ENCODE measurements at regions not wholly inside any gene's neighbourhood (a gene's known extent, or its start where the extent isn't known, plus 50 kb on each side); places are given as distances from the start of the nearest gene placed in this dataset.
A peak's percentile ranks its signal among the peaks of the same experiment; 100 is the strongest.

- DNase-seq: no peak
- Histone ChIP-seq H3K4me3 (ENCODE audit: low read depth, low read length) (no peak overlapping the region), H3K36me3 (replicated peaks) (no peaks in the 10 kb centered on the region), H3K27me3 (replicated peaks) (no peaks in the 10 kb centered on the region), H3K27ac (no peak overlapping the region)
- TF ChIP-seq CTCF (IDR thresholded peaks at IDR 0.05; ENCODE audit: low read depth, low read length, missing control alignments): no peak
- in situ Hi-C loops (cut with HindIII; ENCODE audit: low pct_ligation_motif_present, low sequenced_read_pairs): no loop called here
Observed at GRCh38 chrX:150182161-150182560, 181.0 kb upstream of the MAMLD1 start.

- H3K4me3 ChIP-seq (ENCODE audit: low read depth, low read length): no peak overlapping the region
- no peaks in the 10 kb centered on the region for H3K36me3 ChIP-seq (replicated peaks)
- H3K27ac ChIP-seq: no peak overlapping the region
- H3K27me3 ChIP-seq (replicated peaks): no peaks in the 10 kb centered on the region
- TF ChIP-seq CTCF (IDR thresholded peaks at IDR 0.05; ENCODE audit: low read depth, low read length, missing control alignments): no peak
- in situ Hi-C loops (cut with HindIII; ENCODE audit: low pct_ligation_motif_present, low sequenced_read_pairs): no loop called here
- DNase-seq: peak; percentile 28
Observed at GRCh38 chrX:150184491-150184890, 178.6 kb upstream of the MAMLD1 start.

GRCh38 chrX:150185766-150186165 lies 177.4 kb upstream of the MAMLD1 start:
- Histone ChIP-seq H3K27ac (no peak overlapping the region), H3K27me3 (replicated peaks) (no peaks in the 10 kb centered on the region), H3K36me3 (replicated peaks) (no peaks in the 10 kb centered on the region), H3K4me3 (ENCODE audit: low read depth, low read length) (no peak overlapping the region)
- no peak for TF ChIP-seq CTCF (IDR thresholded peaks at IDR 0.05; ENCODE audit: low read depth, low read length, missing control alignments)
- in situ Hi-C loops (cut with HindIII; ENCODE audit: low pct_ligation_motif_present, low sequenced_read_pairs): no loop called here
- DNase-seq: no peak

- Histone ChIP-seq H3K4me3 (ENCODE audit: low read depth, low read length) (no peak overlapping the region), H3K36me3 (replicated peaks) (no peaks in the 10 kb centered on the region), H3K27ac (no peak overlapping the region), H3K27me3 (replicated peaks) (no peaks in the 10 kb centered on the region)
- in situ Hi-C loops (cut with HindIII; ENCODE audit: low pct_ligation_motif_present, low sequenced_read_pairs): no loop called here
- no peak for DNase-seq
- no peak for TF ChIP-seq CTCF (IDR thresholded peaks at IDR 0.05; ENCODE audit: low read depth, low read length, missing control alignments)
Observed at GRCh38 chrX:150192816-150193215, 170.3 kb upstream of the MAMLD1 start.

DNA sequence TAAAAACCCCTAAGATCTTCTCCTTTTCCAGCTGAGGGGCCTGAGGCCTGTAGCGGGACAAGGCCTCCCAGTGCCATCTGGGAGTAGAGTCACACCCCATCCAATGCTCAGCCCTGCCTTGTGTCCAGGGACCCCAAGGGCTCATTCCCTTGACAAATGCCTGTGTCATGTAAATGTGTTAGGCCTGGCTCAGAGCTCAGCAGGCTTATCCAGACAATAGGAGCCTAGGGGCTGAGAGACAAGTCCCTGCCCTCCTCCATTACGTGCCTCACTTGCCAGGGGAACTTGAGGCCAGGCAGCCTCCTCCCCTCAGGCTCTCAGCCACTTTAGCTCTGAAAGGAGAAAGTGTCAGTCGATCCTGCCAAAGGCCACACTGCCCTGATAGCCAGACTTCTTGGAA lies 166.8 kb upstream of the MAMLD1 start:
- no peaks in the 10 kb centered on the region for H3K27me3 ChIP-seq (replicated peaks)
- in situ Hi-C loops (cut with HindIII; ENCODE audit: low pct_ligation_motif_present, low sequenced_read_pairs): no loop called here
- H3K27ac ChIP-seq: no peak overlapping the region
- no peaks in the 10 kb centered on the region for H3K36me3 ChIP-seq (replicated peaks)
- TF ChIP-seq CTCF (IDR thresholded peaks at IDR 0.05; ENCODE audit: low read depth, low read length, missing control alignments): no peak
- H3K4me3 ChIP-seq (ENCODE audit: low read depth, low read length): no peak overlapping the region
- no peak for DNase-seq

DNA sequence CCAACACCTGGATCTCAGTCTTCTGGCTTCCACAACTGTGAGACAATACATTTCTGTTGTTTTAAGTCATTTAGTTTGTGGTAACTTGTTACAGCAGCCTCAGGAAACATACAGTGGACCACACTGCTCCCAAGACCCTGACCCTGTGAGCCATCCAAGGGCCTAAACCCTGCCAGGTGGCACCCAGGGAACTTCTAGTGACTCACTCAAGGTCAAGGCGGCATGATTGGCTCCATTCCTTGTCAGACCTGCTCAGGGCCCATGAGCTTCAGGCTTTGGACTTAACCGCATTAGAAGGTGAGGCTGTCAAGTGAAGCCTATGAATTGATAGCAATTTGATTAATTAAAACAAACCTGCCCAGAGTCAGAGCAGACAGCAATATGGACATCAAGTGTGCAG lies 165.7 kb upstream of the MAMLD1 start:
- in situ Hi-C loops (cut with HindIII; ENCODE audit: low pct_ligation_motif_present, low sequenced_read_pairs): no loop called here
- no peaks in the 10 kb centered on the region for H3K27me3 ChIP-seq (replicated peaks)
- DNase-seq: no peak
- no peak for TF ChIP-seq CTCF (IDR thresholded peaks at IDR 0.05; ENCODE audit: low read depth, low read length, missing control alignments)
- H3K27ac ChIP-seq: no peak overlapping the region
- H3K36me3 ChIP-seq (replicated peaks): no peaks in the 10 kb centered on the region
- H3K4me3 ChIP-seq (ENCODE audit: low read depth, low read length): no peak overlapping the region

Data from brain microvascular endothelial cell (primary cell).